ENCODE measurements at regions not wholly inside any gene's neighbourhood (a gene's known extent, or its start where the extent isn't known, plus 50 kb on each side); places are given as distances from the start of the nearest gene placed in this dataset.
"Not testable (repeated sequence)": the region's sequence is repeated elsewhere in the genome, so short reads cannot be mapped to it uniquely, and the experiment has no call there.

GRCh38 chr10:125232841-125233240 lies 72.5 kb upstream of the CTBP2 start:
- DNase-seq: no peak

DNA sequence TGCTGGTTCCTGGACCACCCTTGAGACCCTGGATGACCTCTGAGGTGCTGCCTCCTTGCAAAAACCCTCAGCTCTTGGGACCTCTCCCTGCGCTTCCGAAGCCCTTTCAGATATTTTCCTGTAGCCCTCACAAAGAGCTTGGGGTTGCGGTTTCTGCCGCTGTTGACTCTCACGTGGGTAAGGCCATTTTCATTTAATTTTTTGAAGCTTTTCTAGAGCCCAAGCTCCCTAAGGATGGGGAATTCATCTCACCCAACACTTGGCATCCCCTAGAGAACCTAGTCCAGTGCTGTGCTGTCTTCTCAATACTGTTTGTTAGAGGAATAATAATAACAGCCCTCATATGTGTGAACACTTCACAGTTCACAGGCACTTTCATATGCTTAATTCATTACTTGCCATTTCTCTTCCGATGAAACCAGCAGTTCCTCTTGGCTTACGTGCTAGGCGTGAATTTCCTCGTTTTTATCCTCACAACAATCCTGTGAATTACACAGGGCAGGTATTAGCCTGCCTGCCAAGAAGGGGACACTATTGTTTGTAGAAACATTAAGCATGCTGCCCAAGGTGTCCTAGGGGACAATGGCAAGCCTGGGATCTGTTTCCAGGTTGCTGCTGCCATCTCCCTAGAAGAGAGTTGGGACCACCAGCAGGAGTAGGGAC lies 71.6 kb upstream of the CTBP2 start:
- no peak for DNase-seq

GRCh38 chr10:125231116-125231812 lies 70.9 kb upstream of the CTBP2 start:
- peak; percentile 99 for DNase-seq

GRCh38 chr10:125230251-125230650 lies 69.9 kb upstream of the CTBP2 start:
- no peak for DNase-seq

- DNase-seq: not testable (repeated sequence)
Observed at GRCh38 chr10:125228245-125228940, 68.0 kb upstream of the CTBP2 start.

GRCh38 chr10:125227546-125227945 lies 67.2 kb upstream of the CTBP2 start:
- DNase-seq: no peak

- peak; percentile 24 for DNase-seq
Observed at GRCh38 chr10:125226823-125227222, 66.5 kb upstream of the CTBP2 start.

- DNase-seq: no peak
Observed at GRCh38 chr10:125226005-125226404, 65.6 kb upstream of the CTBP2 start.

DNA sequence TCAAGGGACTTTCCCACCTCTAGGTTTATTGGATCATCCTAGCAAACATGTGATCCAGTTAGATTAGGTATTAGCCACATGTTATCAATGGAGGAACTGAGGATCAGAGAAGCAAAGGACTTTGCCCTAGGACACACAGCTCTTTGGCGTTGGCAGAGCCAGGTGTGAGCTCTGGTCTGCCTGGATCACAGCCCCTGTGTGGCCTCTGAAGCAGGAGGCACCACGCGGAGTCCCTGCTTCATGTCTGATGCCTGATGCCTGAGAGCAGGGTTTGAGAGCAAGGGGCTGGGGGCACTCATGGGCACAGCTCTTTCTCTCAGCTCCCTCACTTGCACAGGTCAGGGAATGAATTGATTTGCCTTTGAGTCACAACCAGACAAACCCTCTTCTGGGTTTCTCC lies 64.7 kb upstream of the CTBP2 start:
- DNase-seq: no peak

DNA sequence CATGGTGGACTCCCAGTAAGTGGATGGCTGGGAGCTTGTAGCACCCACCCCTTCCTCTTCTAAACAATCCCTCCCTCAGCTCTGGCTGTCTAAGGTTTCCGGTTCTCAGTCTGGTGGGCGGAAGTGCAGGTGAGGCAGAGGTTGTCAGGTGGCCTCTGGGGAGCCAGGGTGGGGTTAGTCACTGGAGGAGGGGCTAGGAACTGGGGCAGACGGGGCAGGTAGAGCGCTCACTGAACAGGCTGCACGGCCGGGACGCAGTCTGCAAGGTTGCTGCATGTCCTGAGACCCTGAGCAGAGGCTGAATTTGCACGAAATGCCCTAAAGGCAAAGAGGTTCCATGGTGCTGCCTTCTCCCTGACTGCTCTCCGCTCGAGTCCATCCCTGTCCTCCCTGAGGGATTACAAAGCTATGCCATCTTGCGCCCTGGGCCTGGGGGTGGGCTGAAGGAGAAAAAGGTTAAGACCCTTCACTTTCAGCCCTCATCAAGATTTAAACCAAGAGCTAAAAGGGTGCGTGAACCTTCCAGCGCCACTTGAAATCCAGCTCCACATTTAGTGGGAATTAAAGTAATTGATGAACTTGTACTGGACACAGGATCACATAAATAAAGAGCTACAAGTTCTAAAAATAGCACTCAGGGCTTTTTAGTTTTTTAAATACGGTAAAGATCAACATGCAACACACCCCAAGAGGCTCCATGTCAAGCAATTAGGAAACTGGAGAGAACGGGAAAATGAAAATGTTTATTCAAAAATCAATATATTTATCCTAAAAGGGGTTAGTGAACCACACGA lies 62.3 kb upstream of the CTBP2 start:
- DNase-seq: peak; percentile 88

- no peak for DNase-seq
Observed at GRCh38 chr10:125221716-125222115, 61.4 kb upstream of the CTBP2 start.

DNA sequence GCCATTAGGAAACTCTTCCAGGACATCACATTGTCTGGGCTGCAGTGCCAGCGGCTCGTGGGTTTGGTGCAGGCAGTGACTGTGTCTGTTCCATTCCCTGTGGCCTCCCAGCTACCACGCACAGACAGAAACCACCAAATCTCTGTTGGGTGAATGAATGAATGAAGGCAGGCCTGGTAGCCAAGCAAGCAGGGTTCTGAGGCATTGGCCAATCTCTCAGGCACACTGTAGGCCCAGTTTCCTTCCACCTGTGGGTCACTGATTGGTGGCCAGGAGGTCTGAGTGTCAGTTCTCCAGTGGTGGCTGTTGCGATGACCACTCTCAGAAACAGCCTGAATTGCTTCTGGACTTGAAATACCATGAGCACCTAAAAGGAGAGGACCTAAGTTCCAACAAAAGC lies 59.4 kb upstream of the CTBP2 start:
- DNase-seq: no peak

- no peak for DNase-seq
Observed at GRCh38 chr10:125218967-125219366, 58.6 kb upstream of the CTBP2 start.

- DNase-seq: no peak
Observed at GRCh38 chr10:125217990-125218675, 57.8 kb upstream of the CTBP2 start.

DNA sequence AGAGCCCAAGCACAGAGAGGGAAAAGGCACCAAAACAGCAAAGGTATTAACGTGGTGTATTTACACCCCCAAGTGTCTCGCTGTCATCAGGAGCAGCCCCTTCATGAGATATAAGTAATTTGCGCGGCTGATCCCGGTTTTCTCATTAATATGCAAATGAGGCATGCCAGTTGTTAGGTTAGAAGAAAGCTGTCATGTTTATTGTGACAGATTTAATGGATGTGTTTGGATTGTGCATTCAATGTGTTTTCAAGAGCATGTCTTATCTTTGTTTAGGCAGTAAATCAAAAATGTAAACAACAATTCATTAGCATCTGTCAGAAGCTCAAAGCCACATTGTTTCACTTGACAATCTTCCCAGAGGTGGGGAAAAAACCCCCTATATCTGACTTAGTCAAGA lies 56.5 kb upstream of the CTBP2 start:
- no peak for DNase-seq

GRCh38 chr10:125216309-125216708 lies 55.9 kb upstream of the CTBP2 start:
- no peak for DNase-seq

DNA sequence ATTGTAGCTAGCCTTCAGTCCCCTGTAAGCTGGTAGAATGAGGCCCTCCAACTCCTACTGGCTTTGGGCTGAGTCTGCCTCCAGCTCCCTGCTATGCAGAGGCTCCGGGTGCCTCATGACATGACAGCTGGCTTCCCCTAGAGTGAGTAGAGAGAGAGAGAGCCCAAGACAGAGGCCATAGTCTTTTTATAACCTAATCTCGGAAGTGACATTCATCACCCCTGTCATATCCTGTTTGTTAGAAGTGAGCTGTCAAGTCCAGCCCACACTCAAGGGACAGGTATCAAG lies 53.9 kb upstream of the CTBP2 start:
- DNase-seq: peak; percentile 76

DNA sequence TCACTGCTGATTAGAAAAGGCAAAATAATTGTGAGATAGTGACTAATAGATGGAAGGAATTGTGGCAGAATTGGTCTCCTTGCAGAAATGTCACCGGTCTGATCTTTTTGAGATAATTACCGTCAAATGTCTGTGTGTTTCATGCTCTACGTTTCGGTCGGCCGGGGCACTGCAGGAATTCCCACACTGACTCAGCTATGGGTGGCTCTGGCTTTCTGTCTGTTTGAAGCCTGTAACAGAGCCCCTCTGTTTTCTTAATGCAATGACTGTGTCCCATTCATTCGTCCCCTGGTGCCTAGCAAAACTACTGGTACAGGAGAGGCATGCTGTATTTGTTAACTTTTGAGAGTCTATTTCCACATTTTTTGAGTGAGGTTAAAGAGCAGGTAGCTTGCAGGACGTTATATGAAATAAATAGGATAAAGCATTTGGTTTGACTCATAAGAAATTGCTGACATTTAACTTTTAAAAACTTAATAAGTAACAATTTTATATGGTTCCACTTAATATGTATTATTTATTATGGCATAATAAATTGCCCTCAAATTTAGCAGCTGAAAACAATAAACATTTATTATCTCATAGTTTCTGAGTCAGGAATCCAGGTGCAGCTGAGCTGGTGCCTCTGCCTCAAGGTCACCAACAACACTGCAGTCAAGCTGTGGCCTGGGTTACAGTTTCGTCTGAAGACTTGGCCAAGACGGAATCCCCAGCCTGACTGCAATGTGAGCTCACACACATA lies 53.3 kb upstream of the CTBP2 start:
- DNase-seq: peak; percentile 94

- no peak for DNase-seq
Observed at GRCh38 chr10:125212150-125212809, 51.9 kb upstream of the CTBP2 start.

All from islet precursor cell (in vitro differentiated cells).